Small intestine (tissue), 7 donors: ENCODE measurements at regions not wholly inside any gene's neighbourhood (a gene's known extent, or its start where the extent isn't known, plus 50 kb on each side); places are given as distances from the start of the nearest gene placed in this dataset.

Experiments
- DNase-seq, 2 donors: peaks; one replicate each; pipeline versions ENCODE4 v3.0.0 to v3.0.0-alpha.2; 2013
- FAIRE-seq: peaks from 2 replicates; lab custom pipeline; 2012; peaks lifted over from hg19 to GRCh38; lab: Jason Lieb, UNC
- H3K27ac ChIP-seq, 3 donors: one replicate each; pipeline ENCODE4 v1.5.1; 2013; ENCODE audit warnings: low read length in 2 of 3, mild to moderate bottlenecking in 2 of 3, control low read depth in 1 of 3, inconsistent platforms in 1 of 3, low read depth in 1 of 3, moderate library complexity in 1 of 3
- H3K27me3 ChIP-seq, 3 donors: one replicate each; pipeline ENCODE4 v1.6.1; 2013; ENCODE audit warnings: low read length in 3 of 3, inconsistent platforms in 1 of 3; ENCODE audit not compliant: control insufficient read depth in 3 of 3, insufficient read depth in 3 of 3
- H3K36me3 ChIP-seq, 3 donors: one replicate each; pipeline ENCODE4 v1.6.1; 2013; ENCODE audit warnings: low read length in 3 of 3, inconsistent platforms in 1 of 3, low read depth in 1 of 3, mild to moderate bottlenecking in 1 of 3, moderate library complexity in 1 of 3; ENCODE audit not compliant: control insufficient read depth in 3 of 3, insufficient read depth in 2 of 3
- H3K4me1 ChIP-seq, 3 donors: one replicate each; pipeline ENCODE4 v1.6.1; 2013; ENCODE audit warnings: low read length in 2 of 3, inconsistent platforms in 1 of 3, low read depth in 1 of 3, mild to moderate bottlenecking in 1 of 3, moderate library complexity in 1 of 3; ENCODE audit not compliant: control insufficient read depth in 3 of 3, insufficient read depth in 2 of 3
- H3K4me3 ChIP-seq, 3 donors: one replicate each; pipeline ENCODE4 v1.5.1; 2013; ENCODE audit warnings: low read length in 3 of 3, control low read depth in 1 of 3, inconsistent platforms in 1 of 3, low read depth in 1 of 3, mild to moderate bottlenecking in 1 of 3, moderate library complexity in 1 of 3
- H3K9me3 ChIP-seq, 2 donors: one replicate each; pipeline ENCODE4 v1.6.1; 2013; ENCODE audit warnings: low read depth in 1 of 2, low read length in 1 of 2; ENCODE audit not compliant: control insufficient read depth in 2 of 2, insufficient read depth in 1 of 2
- WGBS, 3 donors: extraction: QIAGEN DNeasy Blood & Tissue Kit; methylation state at CpG; one replicate each; pipeline ENCODE4 v1.1.7; 2013; 5-methylcytosine and 5-hydroxymethylcytosine counted together
- donor health status: healthy with polysubstance abuse.
- donor health status: control.
- donor health status: control.
- donor health status: Bipolar disorder and iron deficiency.
- donor health status: healthy.

- DNase-seq (peak; percentile 0 to 52), FAIRE-seq (no peak)
- Histone ChIP-seq H3K36me3 (no peaks in the 10 kb centered on the region), H3K27me3 (no peaks in the 10 kb centered on the region), H3K4me1 (no peaks in the 10 kb centered on the region), H3K9me3 (no peaks in the 10 kb centered on the region), H3K27ac (peak overlapping the region in 1 of 3 donors; percentile 58), H3K4me3 (no peak overlapping the region)
- 66 to 79% (median 72%) methylated on average over 4 of the region's 4 CpGs for WGBS, 3 donors
Measured at GRCh38 chr11:29321293-29322132, 695.3 kb downstream of the KCNA4 start.

GRCh38 chr11:29320196-29320595 is 696.6 kb downstream of the KCNA4 start:
- WGBS, 3 donors: 46 to 70% (median 58%) methylated on average over 2 of the region's 2 CpGs
- Histone ChIP-seq H3K36me3 (no peaks in the 10 kb centered on the region), H3K4me1 (no peaks in the 10 kb centered on the region), H3K4me3 (no peak overlapping the region), H3K27ac (no peak overlapping the region), H3K27me3 (no peaks in the 10 kb centered on the region), H3K9me3 (no peaks in the 10 kb centered on the region)
- DNase-seq (no peak), FAIRE-seq (no peak)

GRCh38 chr11:29319210-29319609 is 697.6 kb downstream of the KCNA4 start:
- no peaks in the 10 kb centered on the region for H3K4me1 ChIP-seq
- H3K36me3 ChIP-seq: no peaks in the 10 kb centered on the region
- DNase-seq (no peak), FAIRE-seq (no peak)
- H3K9me3 ChIP-seq: no peaks in the 10 kb centered on the region
- 20 to 48% (median 47%) methylated on average over 1 of the region's 1 CpG for WGBS, 3 donors
- H3K27ac ChIP-seq: no peak overlapping the region
- no peaks in the 10 kb centered on the region for H3K27me3 ChIP-seq
- H3K4me3 ChIP-seq: no peak overlapping the region

DNA sequence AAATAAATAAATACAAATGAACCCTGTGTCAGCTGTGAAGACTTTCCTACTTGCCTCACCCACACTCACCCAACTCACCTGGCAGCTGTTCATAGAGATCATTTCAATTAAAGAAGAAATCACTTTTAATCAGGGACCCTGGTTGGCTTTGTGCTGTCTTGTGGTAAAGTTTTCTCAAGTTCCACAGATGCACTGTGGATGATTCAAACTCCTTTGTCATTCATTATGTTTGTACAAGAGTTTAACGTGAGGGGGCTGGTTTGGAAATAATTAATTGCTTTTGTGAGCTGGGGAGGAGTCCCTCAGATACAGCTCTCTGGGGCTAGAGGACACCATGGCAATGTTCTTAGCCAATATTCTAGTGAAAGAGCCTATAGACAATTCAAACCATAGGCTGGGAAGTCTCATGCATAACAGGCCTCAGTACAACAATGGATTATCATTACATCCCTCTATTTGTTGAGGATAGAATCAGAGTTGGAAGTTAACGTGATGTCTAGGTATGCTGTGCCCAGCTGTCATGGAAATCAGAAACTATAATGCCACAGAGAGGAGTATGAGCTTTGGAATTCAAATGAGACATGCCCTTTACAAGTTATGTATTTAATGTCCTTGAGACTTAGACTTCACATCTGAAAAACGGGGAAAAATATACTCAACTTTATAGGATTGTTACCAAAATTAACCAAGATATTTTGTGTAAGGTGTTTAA is 698.5 kb downstream of the KCNA4 start:
- DNase-seq (no peak), FAIRE-seq (no peak)
- no peaks in the 10 kb centered on the region for H3K27me3 ChIP-seq
- H3K9me3 ChIP-seq: no peaks in the 10 kb centered on the region
- H3K27ac ChIP-seq: no peak overlapping the region
- 57 to 68% (median 66%) methylated on average over 3 of the region's 3 CpGs for WGBS, 3 donors
- no peak overlapping the region for H3K4me3 ChIP-seq
- no peaks in the 10 kb centered on the region for H3K36me3 ChIP-seq
- H3K4me1 ChIP-seq: no peaks in the 10 kb centered on the region

- H3K36me3 ChIP-seq: no peaks in the 10 kb centered on the region
- no peak overlapping the region for H3K27ac ChIP-seq
- H3K4me1 ChIP-seq: no peaks in the 10 kb centered on the region
- H3K4me3 ChIP-seq: no peak overlapping the region
- DNase-seq: no peak
- H3K27me3 ChIP-seq: no peaks in the 10 kb centered on the region
- 77 to 90% (median 84%) methylated on average over 4 of the region's 4 CpGs for WGBS, 3 donors
- no peaks in the 10 kb centered on the region for H3K9me3 ChIP-seq
- FAIRE-seq: no peak
Measured at GRCh38 chr11:29317694-29318093, 699.1 kb downstream of the KCNA4 start.

DNA sequence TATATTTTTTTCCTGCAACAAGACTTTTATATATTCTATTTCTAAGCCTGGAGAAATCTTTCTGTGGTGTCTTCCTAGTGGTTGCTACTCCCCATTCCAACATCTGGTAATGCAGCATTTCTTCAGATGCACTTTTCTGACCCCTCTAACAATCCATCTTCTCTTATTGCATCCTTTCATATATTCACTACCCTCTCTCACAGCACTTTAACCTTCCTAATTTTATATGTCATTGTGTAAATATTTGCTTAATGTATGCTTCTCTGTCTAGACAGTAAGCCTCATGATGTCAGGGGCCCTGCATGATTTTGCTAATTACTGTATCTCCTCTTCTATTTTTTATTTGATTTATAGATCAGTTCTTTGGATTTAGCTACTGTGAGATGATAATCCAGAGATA is 701.6 kb downstream of the KCNA4 start:
- no peaks in the 10 kb centered on the region for H3K36me3 ChIP-seq
- H3K4me1 ChIP-seq: no peaks in the 10 kb centered on the region
- FAIRE-seq (no peak), DNase-seq (no peak)
- H3K27me3 ChIP-seq: no peaks in the 10 kb centered on the region
- no peak overlapping the region for H3K27ac ChIP-seq
- no peaks in the 10 kb centered on the region for H3K9me3 ChIP-seq
- H3K4me3 ChIP-seq: no peak overlapping the region

DNA sequence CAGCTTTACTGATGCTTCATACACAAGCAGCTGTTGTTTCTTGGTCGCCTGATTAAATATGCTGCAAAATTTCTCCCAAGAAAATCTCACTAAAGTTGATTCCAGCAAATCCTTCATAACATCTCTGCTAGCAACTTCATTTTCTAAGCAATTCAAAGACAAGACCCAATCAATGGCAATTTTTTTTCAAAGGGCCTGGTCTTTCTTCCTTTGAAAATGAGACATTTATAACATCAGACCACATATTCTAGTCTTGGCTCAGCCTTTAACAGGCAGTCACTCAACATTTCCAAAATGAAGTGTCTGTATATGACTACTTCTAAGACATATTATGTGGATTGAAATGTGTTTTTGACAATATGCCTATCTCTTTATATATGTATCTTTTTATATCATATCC is 702.6 kb downstream of the KCNA4 start:
- 76 to 95% (median 81%) methylated on average over 1 of the region's 1 CpG for WGBS, 3 donors
- FAIRE-seq: no peak
- no peak overlapping the region for H3K27ac ChIP-seq
- no peaks in the 10 kb centered on the region for H3K9me3 ChIP-seq
- DNase-seq: no peak
- H3K36me3 ChIP-seq: no peaks in the 10 kb centered on the region
- H3K4me1 ChIP-seq: no peaks in the 10 kb centered on the region
- no peak overlapping the region for H3K4me3 ChIP-seq
- no peaks in the 10 kb centered on the region for H3K27me3 ChIP-seq

DNA sequence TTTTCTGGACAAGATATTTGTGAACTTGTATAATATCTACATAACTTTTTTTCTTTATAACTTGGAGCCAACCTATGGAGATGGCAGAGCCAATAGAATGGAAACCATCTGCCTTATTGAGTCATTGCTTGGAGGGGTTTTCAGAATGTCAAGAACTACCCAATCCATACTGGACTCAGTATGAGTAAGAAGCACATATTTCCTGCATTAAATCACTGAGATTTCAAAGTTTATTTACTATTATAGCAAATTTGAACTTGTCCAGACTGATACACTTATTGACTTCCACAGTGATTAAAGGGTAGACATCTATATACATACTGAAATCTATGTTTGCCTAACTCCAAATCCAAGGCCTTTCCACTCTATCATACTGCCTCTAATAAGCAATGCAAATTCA is 704.0 kb downstream of the KCNA4 start:
- FAIRE-seq (no peak), DNase-seq (no peak)
- Histone ChIP-seq H3K9me3 (no peaks in the 10 kb centered on the region), H3K36me3 (no peaks in the 10 kb centered on the region), H3K27ac (no peak overlapping the region), H3K4me1 (no peaks in the 10 kb centered on the region), H3K27me3 (no peaks in the 10 kb centered on the region), H3K4me3 (no peak overlapping the region)
